ENCODE measurements at regions not wholly inside any gene's neighbourhood (a gene's known extent, or its start where the extent isn't known, plus 50 kb on each side); places are given as distances from the start of the nearest gene placed in this dataset.

- H3K4me3 ChIP-seq (ENCODE audit: low read depth, low read length), result no peak overlapping the region
- TF ChIP-seq, protein P1, sequence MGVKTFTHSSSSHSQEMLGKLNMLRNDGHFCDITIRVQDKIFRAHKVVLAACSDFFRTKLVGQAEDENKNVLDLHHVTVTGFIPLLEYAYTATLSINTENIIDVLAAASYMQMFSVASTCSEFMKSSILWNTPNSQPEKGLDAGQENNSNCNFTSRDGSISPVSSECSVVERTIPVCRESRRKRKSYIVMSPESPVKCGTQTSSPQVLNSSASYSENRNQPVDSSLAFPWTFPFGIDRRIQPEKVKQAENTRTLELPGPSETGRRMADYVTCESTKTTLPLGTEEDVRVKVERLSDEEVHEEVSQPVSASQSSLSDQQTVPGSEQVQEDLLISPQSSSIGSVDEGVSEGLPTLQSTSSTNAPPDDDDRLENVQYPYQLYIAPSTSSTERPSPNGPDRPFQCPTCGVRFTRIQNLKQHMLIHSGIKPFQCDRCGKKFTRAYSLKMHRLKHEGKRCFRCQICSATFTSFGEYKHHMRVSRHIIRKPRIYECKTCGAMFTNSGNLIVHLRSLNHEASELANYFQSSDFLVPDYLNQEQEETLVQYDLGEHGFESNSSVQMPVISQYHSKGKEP (tag by site-specific recombination; IDR thresholded peaks at IDR 0.05), result no peak
- no peak for TF ChIP-seq PATZ1 (tag by site-specific recombination; IDR thresholded peaks at IDR 0.05)
- no peak for TF ChIP-seq ZNF433 (tag by site-specific recombination; IDR thresholded peaks at IDR 0.05; ENCODE audit: low read depth)
- TF ChIP-seq, protein P2, sequence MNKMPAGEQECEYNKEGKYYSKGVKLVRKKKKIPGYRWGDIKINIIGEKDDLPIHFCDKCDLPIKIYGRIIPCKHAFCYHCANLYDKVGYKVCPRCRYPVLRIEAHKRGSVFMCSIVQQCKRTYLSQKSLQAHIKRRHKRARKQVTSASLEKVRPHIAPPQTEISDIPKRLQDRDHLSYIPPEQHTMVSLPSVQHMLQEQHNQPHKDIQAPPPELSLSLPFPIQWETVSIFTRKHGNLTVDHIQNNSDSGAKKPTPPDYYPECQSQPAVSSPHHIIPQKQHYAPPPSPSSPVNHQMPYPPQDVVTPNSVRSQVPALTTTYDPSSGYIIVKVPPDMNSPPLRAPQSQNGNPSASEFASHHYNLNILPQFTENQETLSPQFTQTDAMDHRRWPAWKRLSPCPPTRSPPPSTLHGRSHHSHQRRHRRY (tag by site-specific recombination; IDR thresholded peaks at IDR 0.05), result no peak
- no peak for TF ChIP-seq ELK4 (IDR thresholded peaks at IDR 0.05; ENCODE audit: borderline replicate concordance, low read depth, low read length)
- TF ChIP-seq, protein P3, sequence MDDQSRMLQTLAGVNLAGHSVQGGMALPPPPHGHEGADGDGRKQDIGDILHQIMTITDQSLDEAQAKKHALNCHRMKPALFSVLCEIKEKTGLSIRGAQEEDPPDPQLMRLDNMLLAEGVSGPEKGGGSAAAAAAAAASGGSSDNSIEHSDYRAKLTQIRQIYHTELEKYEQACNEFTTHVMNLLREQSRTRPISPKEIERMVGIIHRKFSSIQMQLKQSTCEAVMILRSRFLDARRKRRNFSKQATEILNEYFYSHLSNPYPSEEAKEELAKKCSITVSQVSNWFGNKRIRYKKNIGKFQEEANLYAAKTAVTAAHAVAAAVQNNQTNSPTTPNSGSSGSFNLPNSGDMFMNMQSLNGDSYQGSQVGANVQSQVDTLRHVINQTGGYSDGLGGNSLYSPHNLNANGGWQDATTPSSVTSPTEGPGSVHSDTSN (CRISPR knock-in tag; IDR thresholded peaks at IDR 0.05), result no peak
- TF ChIP-seq ZNF624 (tag by site-specific recombination; IDR thresholded peaks at IDR 0.05), result no peak
- no peak for TF ChIP-seq ZNF629 (tag by site-specific recombination; IDR thresholded peaks at IDR 0.05)
- no peak for TF ChIP-seq ZNF518A (tag by site-specific recombination; conservative IDR thresholded peaks at IDR 0.05; ENCODE audit: low read depth)
- no peak for TF ChIP-seq HOXA7 (CRISPR knock-in tag; IDR thresholded peaks at IDR 0.05; ENCODE audit: borderline replicate concordance)
- TF ChIP-seq, protein P4, sequence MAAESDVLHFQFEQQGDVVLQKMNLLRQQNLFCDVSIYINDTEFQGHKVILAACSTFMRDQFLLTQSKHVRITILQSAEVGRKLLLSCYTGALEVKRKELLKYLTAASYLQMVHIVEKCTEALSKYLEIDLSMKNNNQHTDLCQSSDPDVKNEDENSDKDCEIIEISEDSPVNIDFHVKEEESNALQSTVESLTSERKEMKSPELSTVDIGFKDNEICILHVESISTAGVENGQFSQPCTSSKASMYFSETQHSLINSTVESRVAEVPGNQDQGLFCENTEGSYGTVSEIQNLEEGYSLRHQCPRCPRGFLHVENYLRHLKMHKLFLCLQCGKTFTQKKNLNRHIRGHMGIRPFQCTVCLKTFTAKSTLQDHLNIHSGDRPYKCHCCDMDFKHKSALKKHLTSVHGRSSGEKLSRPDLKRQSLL (tag by site-specific recombination; IDR thresholded peaks at IDR 0.05), result no peak
- TF ChIP-seq ZFP69B (tag by site-specific recombination; IDR thresholded peaks at IDR 0.05), result no peak
- no peak for TF ChIP-seq ZNF133 (tag by site-specific recombination; IDR thresholded peaks at IDR 0.05)
- TF ChIP-seq PRDM2 (tag by site-specific recombination; IDR thresholded peaks at IDR 0.05; ENCODE audit: borderline replicate concordance), result no peak
- TF ChIP-seq ZNF132 (tag by site-specific recombination; IDR thresholded peaks at IDR 0.05; ENCODE audit: borderline replicate concordance), result no peak
- no peak overlapping the region for H3K27ac ChIP-seq (ENCODE audit: extremely low read depth, low read depth, low read length)
- ChIA-PET POLR2A (no interaction called here), CTCF (no interaction called here)
- H3K36me3 ChIP-seq (ENCODE audit: control insufficient read depth in 2 of 2, insufficient read depth in 1 of 2, low read length in 2 of 2), result no peaks in the 10 kb centered on the region
- H3K9me3 ChIP-seq (ENCODE audit: control insufficient read depth, insufficient read depth, low read depth, low read length), result no peaks in the 10 kb centered on the region
- H3K4me1 ChIP-seq (ENCODE audit: control insufficient read depth, insufficient read depth, low read length), result no peaks in the 10 kb centered on the region
Measured at GRCh38 chr18:29034113-29034856, 857.4 kb upstream of the CDH2 start.
